ENCODE measurements at regions not wholly inside any gene's neighbourhood (a gene's known extent, or its start where the extent isn't known, plus 50 kb on each side); places are given as distances from the start of the nearest gene placed in this dataset.

- DNase-seq (ENCODE audit: low read depth in 1 of 2, low spot score in 1 of 2): no peak
- no peak for TF ChIP-seq POLR2AphosphoS5 (IDR thresholded peaks at IDR 0.05; ENCODE audit: low read depth)
- Histone ChIP-seq H3K27me3 (ENCODE audit: insufficient read depth, poor library complexity, severe bottlenecking) (no peaks in the 10 kb centered on the region), H3K27ac (replicated peaks) (no peak overlapping the region), H3K4me3 (replicated peaks; ENCODE audit: insufficient read depth, low read length) (no peak overlapping the region)
Observed at GRCh38 chr2:14304326-14304725, 328.2 kb upstream of the LRATD1 start.

- Histone ChIP-seq H3K4me3 (replicated peaks; ENCODE audit: insufficient read depth, low read length) (no peak overlapping the region), H3K27ac (replicated peaks) (no peak overlapping the region), H3K27me3 (ENCODE audit: insufficient read depth, poor library complexity, severe bottlenecking) (no peaks in the 10 kb centered on the region)
- no peak for DNase-seq (ENCODE audit: low read depth in 1 of 2, low spot score in 1 of 2)
- TF ChIP-seq CTCF (IDR thresholded peaks at IDR 0.05; ENCODE audit: insufficient read depth, low read length): no peak
- TF ChIP-seq POLR2AphosphoS5 (IDR thresholded peaks at IDR 0.05; ENCODE audit: low read depth): no peak
- TF ChIP-seq GABPA (IDR thresholded peaks at IDR 0.05; ENCODE audit: low read depth): no peak
- no peak for TF ChIP-seq REST (IDR thresholded peaks at IDR 0.05; ENCODE audit: insufficient replicate concordance, low read depth)
- TF ChIP-seq SPI1 (IDR thresholded peaks at IDR 0.05; ENCODE audit: borderline replicate concordance, low read depth): no peak
Observed at GRCh38 chr2:14306268-14306861, 326.2 kb upstream of the LRATD1 start.

GRCh38 chr2:14313341-14313740 is 319.2 kb upstream of the LRATD1 start:
- TF ChIP-seq POLR2AphosphoS5 (IDR thresholded peaks at IDR 0.05; ENCODE audit: low read depth) (no peak), REST (IDR thresholded peaks at IDR 0.05; ENCODE audit: insufficient replicate concordance, low read depth) (no peak), SPI1 (IDR thresholded peaks at IDR 0.05; ENCODE audit: borderline replicate concordance, low read depth) (no peak), CTCF (IDR thresholded peaks at IDR 0.05; ENCODE audit: insufficient read depth, low read length) (no peak), GABPA (IDR thresholded peaks at IDR 0.05; ENCODE audit: low read depth) (no peak)
- Histone ChIP-seq H3K4me3 (replicated peaks; ENCODE audit: insufficient read depth, low read length) (no peak overlapping the region), H3K27ac (replicated peaks) (no peak overlapping the region), H3K27me3 (ENCODE audit: insufficient read depth, poor library complexity, severe bottlenecking) (no peaks in the 10 kb centered on the region)
- no peak for DNase-seq (ENCODE audit: low read depth in 1 of 2, low spot score in 1 of 2)

GRCh38 chr2:14316594-14316993 is 315.9 kb upstream of the LRATD1 start:
- no peak for DNase-seq (ENCODE audit: low read depth in 1 of 2, low spot score in 1 of 2)
- TF ChIP-seq POLR2AphosphoS5 (IDR thresholded peaks at IDR 0.05; ENCODE audit: low read depth) (no peak), CTCF (IDR thresholded peaks at IDR 0.05; ENCODE audit: insufficient read depth, low read length) (no peak), REST (IDR thresholded peaks at IDR 0.05; ENCODE audit: insufficient replicate concordance, low read depth) (no peak), GABPA (IDR thresholded peaks at IDR 0.05; ENCODE audit: low read depth) (no peak), SPI1 (IDR thresholded peaks at IDR 0.05; ENCODE audit: borderline replicate concordance, low read depth) (no peak)
- H3K27ac ChIP-seq (replicated peaks): no peak overlapping the region
- no peaks in the 10 kb centered on the region for H3K27me3 ChIP-seq (ENCODE audit: insufficient read depth, poor library complexity, severe bottlenecking)
- H3K4me3 ChIP-seq (replicated peaks; ENCODE audit: insufficient read depth, low read length): no peak overlapping the region
